Bone marrow (tissue), 2 donors: ENCODE measurements at regions not wholly inside any gene's neighbourhood (a gene's known extent, or its start where the extent isn't known, plus 50 kb on each side); places are given as distances from the start of the nearest gene placed in this dataset.

Source experiments
- DNase-seq, 2 donors: peaks; one replicate each; lab custom pipeline; 2025; lab: John Stamatoyannopoulos, UW

DNA sequence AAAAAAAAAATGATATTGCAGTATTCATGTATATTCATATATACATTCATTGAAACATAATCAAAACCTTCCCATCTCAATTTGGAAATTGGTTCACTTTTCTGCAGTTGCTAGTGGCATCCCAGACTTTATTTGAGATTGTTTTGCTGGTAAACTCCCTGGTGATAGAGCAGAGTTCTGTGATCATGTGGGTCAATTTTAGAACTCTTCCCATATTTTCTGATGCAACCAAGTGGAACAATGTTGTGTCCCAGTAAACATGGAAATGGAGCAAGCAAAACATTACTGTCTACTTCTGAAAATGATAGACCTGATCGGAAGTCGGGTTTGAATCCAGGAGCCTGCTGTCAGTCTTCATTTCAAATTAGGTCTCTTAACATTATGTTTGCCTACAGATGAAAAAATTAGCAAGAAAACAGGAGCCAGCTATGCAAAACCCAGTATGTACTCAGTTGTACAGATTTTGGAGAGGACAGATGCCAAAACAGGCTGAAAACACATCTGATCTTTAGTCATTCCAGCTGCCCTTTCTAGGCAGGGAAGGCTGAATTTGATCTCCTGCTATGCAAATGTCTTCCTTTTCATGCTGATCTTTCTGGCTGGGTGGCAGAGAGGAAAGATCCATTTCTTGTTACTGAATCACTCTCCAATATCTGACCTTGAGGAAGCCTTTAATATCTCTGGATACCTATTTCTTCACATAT, 786.6 kb upstream of the SOX9 start:
- DNase-seq: no peak

GRCh38 chr17:71335212-71335611, 785.6 kb upstream of the SOX9 start:
- no peak for DNase-seq

- no peak for DNase-seq
These were observed 782.9 kb upstream of the SOX9 start for GRCh38 chr17:71337938-71338337.

DNA sequence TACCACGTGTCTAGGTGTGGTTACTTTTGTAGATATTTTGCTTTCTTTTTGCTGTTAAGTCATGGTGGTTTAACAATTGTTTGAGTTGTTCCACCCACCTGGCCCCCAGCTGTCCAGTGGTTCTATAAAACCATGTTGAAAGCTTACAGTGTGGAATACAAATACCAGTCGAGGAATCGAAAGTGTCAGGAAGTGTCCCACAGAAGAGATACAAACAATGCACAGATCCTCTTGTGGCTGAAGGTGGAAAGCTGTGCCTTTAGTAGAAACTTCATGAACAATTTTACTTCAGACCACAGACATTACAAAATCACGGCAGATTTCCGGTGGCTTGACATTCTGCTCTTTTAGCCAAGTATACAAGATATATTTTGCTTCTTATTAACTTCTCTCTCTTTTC, 782.4 kb upstream of the SOX9 start:
- DNase-seq: no peak

DNA sequence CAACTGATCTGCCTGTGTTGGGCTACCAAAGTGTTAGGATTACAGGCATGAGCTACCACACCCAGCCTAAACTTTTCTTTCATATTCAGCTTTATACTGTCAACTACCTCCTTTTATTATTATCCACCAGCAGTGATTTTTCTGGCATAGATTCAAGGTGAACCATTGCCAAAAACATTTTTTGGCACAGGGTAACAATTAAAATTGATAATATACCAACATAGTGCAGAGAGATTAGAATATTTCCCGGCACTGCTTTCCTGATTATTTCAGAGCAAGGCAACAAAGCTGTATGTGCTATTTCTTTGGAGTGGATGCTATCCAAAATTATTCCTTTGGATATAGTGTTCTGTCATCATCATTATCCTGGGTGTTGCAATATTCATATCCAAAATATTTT, 781.6 kb upstream of the SOX9 start:
- no peak for DNase-seq

- no peak for DNase-seq
These were observed 778.1 kb upstream of the SOX9 start for GRCh38 chr17:71342737-71343136.

DNA sequence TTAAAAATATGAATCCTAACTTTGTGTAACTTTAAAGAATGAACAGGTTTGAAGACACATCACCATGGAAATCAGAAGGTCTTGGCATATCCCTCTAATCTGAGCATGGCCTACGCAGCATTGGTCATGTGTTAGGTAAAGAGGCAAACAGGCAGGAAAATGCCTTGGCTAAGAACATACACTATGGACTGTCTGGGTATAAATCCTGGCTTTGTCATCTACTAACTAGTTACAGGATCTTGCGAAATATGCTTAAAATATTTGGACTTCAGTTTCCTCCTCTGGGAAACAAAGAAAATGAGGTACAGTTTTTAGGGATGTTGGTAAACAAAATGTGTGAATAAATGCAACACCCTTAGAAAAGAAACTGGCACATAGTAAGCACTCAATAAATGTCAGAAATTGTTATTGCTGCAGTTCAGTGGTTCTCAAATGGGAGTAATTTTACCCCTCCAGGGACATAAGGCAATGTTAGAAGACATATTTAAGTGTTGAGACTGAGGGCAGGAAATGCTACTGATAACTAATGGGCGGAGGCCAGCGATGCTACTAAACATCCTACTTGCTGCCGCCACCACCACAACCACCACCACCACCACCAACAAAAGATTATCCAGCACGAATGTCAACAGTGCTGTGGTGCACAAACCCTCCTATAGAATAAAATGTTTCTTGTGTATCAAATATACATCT, 770.8 kb upstream of the SOX9 start:
- no peak for DNase-seq

DNA sequence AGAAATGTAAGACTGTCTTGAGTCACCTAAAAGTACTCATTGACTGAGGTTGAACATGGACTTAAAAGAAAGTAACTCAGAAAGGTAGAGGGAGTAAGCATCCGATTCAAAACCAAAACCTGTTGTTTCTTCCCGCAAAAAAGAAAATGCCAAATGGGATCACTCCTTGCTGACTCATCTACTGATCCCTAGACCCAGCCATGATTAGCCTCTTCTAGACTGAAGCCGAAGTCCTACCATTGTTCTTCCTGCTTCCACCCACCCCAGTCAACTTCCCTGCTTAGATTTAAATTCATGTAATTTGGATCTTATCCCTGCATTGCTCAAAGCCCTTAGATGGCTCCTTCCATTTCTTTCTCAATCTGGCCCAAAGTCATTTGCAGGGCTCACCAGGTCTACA, 760.5 kb upstream of the SOX9 start:
- no peak for DNase-seq

GRCh38 chr17:71361656-71362450, 759.0 kb upstream of the SOX9 start:
- DNase-seq: no peak

DNA sequence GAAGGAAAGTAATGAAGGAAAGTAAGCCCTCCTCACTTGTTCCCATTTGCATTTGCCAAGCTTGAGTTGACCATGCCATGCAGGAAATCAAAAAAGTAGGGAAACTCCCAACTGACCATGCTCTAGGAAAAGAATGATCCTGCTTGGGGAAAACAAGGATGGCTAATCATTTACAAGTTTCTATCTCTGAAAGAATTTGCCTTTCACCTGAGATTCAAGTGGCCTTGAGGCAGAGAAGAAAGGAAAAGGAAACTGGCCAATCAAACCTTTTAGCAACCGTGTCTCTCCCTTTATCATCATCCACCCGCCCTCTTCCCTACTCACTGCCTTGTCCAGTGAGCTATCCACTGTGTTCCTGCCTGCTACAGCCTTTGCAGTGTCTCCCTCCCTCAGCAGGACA, 757.2 kb upstream of the SOX9 start:
- DNase-seq: no peak

- DNase-seq: no peak
These were observed 749.0 kb upstream of the SOX9 start for GRCh38 chr17:71371809-71372208.

DNA sequence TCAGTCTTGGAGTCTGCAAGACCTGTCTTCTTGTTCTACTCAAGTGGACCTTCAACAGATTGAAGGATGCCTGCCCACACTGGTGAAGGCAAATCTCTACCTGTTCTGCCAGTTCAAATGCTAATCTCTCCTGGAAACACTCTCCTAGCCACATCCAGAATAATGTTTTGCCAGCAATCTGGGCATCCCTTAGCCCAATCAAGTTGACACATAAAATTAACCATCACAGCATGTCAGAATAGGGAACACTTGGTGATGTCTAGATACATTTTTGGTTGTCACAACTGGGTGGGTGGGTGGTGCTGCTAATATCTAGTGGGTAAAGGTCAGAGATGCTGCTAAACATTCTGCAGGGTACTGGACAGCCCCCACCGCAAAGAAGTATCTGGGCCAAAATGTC, 744.9 kb upstream of the SOX9 start:
- DNase-seq: no peak

DNA sequence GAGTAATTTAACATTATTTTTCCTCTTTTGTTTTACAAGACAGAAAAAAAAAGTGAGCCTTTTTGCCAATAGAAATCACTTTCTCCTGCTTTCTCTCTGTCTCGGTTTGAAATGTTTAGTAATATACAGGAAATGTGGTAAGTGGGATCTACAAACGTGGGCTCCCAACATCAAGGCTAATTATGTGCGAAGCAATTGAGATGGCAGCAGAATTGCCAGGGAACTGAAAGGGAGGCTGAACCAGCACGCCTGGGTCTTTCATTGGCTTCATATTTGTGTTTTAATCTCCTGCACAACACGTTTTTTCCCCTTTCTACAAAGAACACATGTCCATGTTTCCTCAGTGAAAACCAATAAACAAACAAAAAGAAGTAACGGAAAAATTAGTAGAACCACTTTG, 743.9 kb upstream of the SOX9 start:
- no peak for DNase-seq

DNA sequence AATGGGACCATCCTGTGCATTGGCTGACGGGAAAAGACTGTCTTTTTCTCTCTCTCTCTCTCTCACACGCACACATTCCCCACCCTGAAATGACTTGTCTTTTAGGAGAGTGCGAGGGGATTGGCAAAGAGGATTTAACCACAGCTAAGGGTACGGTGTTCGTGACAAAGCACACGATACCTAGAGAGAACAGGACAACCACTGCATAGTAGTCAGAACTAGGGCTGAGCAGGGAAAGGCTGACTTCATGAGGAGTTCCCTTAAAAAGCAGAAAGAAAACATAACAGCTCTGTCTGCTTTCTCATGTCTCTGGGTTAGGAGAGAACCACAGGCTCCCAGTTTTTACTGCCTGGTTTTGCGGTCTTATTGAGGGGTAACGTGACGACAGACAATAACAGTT, 742.8 kb upstream of the SOX9 start:
- DNase-seq: no peak

DNA sequence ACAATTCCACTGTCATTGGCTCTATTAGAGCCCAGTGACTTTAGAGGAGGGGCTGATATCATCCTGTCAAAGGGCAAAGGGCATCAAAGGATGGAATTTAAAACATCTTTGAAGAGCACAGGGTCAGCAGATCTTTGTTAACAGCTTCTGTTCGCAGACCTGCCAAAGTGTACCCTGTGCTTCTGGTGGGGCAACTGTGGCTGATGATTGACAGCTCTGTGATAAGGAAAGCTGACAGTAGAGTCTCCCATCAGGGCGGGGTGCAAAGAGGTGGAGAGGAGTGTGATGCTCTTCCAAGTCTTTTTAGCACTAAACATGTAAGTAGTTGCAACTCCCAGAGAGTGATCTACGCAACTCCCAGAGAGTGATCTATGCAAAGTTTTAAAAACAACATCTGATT, 742.1 kb upstream of the SOX9 start:
- DNase-seq: no peak

- no peak for DNase-seq
These were observed 741.3 kb upstream of the SOX9 start for GRCh38 chr17:71379512-71379911.

DNA sequence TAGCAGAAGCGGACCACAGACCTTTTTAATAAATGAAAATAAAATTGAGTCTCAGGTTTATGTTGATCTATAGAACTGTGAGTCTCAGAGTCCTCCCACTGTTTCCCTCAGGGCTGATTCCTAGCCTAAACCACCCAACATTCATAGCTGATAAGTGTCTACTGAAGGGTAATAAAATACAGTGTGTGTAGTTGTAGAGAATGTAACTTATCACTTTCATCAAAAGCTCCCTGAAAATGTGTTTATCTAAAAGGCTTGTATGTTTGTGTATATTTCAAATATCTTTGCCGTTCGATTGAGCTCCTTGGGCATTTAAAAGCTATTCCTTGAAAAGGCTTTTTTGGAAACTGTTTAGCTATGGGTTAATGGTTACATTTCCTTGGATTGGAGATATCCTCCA, 740.3 kb upstream of the SOX9 start:
- DNase-seq: no peak

DNA sequence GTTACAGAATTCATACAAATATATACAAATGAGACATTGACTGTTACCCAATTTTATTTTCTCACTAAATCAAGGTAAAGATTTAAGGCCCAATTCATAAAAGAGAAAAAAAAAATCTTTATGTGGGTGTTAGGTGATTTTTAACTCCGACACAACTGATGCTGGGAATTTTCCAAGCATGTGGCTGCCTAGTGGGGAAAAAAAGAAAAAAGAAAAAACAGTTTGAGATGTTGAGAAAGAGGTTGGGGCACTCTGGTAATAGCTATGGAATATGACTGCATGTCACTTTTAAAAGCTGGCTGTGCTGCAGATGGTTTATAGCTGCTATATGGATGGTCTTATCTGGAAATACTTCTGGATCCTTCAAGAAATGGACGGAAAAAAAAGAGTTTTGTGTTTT, 739.9 kb upstream of the SOX9 start:
- DNase-seq: no peak

- DNase-seq: no peak
These were observed 737.7 kb upstream of the SOX9 start for GRCh38 chr17:71383091-71383490.

GRCh38 chr17:71387456-71387855, 733.4 kb upstream of the SOX9 start:
- no peak for DNase-seq

DNA sequence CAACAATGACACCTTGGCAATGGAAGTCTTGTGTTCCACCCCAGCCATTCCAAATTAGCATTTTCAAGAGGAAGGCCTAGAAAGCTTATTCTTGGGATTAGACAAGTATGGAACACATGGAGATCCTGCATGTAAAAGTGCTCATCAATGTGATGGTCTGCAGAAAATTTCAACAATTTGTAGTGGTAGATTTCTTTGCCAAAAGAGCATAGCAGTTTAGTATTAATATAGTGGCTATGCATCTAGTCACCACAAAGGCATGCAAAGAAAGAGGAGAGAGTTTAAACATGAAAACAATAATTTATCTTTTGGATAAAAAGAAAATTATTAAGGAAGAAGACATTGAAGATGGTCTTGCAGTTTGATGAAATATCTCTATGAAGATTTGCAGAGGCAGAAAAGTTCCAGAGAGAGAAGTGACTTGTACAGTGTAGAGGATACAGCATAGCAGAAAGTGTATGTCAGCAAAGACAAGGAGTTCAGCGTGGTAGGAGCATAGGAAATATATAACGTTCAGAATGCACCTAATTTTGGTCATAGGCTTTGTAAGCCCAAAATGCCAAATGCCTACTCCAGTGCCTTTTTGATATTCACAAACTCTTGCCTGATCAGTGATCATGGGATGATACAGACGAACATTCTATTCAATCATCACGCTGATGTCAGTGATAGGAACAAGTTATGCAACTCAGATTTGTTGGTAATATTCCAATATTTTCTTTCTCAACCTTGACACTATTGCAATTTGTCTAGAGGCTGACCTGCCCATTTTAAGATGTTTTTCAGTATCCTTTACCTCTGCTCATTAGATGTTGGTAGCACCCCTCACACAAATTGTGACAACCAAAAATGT, 727.9 kb upstream of the SOX9 start:
- DNase-seq: no peak

DNA sequence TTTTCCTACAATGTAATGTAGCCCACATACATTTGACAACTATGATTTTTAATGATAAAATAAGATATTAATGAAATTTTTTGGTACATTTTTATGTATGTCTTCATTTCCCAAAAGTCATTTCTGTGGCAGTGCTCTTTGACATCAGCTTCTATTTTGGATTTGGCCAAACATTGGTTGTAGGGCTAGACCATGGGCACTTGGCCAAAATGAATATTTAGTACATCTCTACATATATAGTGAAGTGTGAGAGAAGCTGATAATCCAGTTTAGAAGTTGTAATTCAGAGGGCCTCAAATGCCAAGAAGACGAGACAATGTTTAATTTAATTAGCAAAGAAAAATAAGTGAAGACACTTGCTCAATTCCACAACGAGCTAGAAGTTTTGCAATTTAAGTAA, 724.9 kb upstream of the SOX9 start:
- no peak for DNase-seq
